ENCODE measurements at regions not wholly inside any gene's neighbourhood (a gene's known extent, or its start where the extent isn't known, plus 50 kb on each side); places are given as distances from the start of the nearest gene placed in this dataset.
"Not testable (repeated sequence)": the region's sequence is repeated elsewhere in the genome, so short reads cannot be mapped to it uniquely, and the experiment has no call there.

- Histone ChIP-seq H3K27ac (no peak overlapping the region), H3K27me3 (no peaks in the 10 kb centered on the region), H3K4me1 (ENCODE audit: control insufficient read depth in 1 of 2, insufficient read depth in 1 of 2, low read depth in 1 of 2, low read length in 1 of 2) (no peaks in the 10 kb centered on the region), H3K36me3 (no peaks in the 10 kb centered on the region), H3K9me3 (no peaks in the 10 kb centered on the region), H3K4me3 (ENCODE audit: low read depth in 1 of 2, low read length in 1 of 2) (no peak overlapping the region)
- TF ChIP-seq, protein P1, sequence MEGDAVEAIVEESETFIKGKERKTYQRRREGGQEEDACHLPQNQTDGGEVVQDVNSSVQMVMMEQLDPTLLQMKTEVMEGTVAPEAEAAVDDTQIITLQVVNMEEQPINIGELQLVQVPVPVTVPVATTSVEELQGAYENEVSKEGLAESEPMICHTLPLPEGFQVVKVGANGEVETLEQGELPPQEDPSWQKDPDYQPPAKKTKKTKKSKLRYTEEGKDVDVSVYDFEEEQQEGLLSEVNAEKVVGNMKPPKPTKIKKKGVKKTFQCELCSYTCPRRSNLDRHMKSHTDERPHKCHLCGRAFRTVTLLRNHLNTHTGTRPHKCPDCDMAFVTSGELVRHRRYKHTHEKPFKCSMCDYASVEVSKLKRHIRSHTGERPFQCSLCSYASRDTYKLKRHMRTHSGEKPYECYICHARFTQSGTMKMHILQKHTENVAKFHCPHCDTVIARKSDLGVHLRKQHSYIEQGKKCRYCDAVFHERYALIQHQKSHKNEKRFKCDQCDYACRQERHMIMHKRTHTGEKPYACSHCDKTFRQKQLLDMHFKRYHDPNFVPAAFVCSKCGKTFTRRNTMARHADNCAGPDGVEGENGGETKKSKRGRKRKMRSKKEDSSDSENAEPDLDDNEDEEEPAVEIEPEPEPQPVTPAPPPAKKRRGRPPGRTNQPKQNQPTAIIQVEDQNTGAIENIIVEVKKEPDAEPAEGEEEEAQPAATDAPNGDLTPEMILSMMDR (IDR thresholded peaks at IDR 0.05) = no peak
Observed at GRCh38 chr13:33659466-33659865, 158.5 kb upstream of the RFC3 start.

GRCh38 chr13:33659894-33660293 is 158.1 kb upstream of the RFC3 start:
- Histone ChIP-seq H3K36me3 (no peaks in the 10 kb centered on the region), H3K27me3 (no peaks in the 10 kb centered on the region), H3K4me3 (ENCODE audit: low read depth in 1 of 2, low read length in 1 of 2) (no peak overlapping the region), H3K4me1 (ENCODE audit: control insufficient read depth in 1 of 2, insufficient read depth in 1 of 2, low read depth in 1 of 2, low read length in 1 of 2) (no peaks in the 10 kb centered on the region), H3K27ac (no peak overlapping the region), H3K9me3 (no peaks in the 10 kb centered on the region)
- TF ChIP-seq, protein P1 (IDR thresholded peaks at IDR 0.05) = no peak

DNA sequence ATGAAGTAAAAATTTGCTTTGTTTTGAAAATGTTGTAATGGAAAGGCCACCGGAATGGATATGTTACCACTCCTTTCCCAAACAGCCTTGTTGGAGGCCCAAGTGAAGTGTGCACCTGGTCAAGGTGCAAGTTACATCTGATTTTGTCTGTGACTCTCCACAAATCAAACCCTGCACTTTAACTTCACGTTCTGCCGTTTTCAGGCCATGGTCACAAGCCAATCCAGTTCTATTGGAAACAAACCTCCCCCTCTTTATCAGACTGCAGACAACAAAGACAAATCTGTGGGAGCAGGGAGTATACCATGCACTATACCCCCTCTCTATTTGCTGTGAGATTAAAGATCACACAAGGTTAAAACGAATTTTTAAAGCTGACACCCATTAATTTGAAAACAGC is 155.6 kb upstream of the RFC3 start:
- H3K27ac ChIP-seq = no peak overlapping the region
- no peaks in the 10 kb centered on the region for H3K9me3 ChIP-seq
- no peaks in the 10 kb centered on the region for H3K4me1 ChIP-seq (ENCODE audit: control insufficient read depth in 1 of 2, insufficient read depth in 1 of 2, low read depth in 1 of 2, low read length in 1 of 2)

GRCh38 chr13:33665626-33666175 is 152.2 kb upstream of the RFC3 start:
- no peaks in the 10 kb centered on the region for H3K36me3 ChIP-seq
- H3K27ac ChIP-seq = no peak overlapping the region
- H3K4me1 ChIP-seq (ENCODE audit: control insufficient read depth in 1 of 2, insufficient read depth in 1 of 2, low read depth in 1 of 2, low read length in 1 of 2) = no peaks in the 10 kb centered on the region
- no peak overlapping the region for H3K4me3 ChIP-seq (ENCODE audit: low read depth in 1 of 2, low read length in 1 of 2)
- H3K9me3 ChIP-seq = no peaks in the 10 kb centered on the region
- TF ChIP-seq, protein P1 (IDR thresholded peaks at IDR 0.05) = no peak
- H3K27me3 ChIP-seq = no peaks in the 10 kb centered on the region

More for the DNA sequence above, 155.6 kb upstream of the RFC3 start:
- H3K36me3 ChIP-seq = no peaks in the 10 kb centered on the region
- H3K4me3 ChIP-seq (ENCODE audit: low read depth in 1 of 2, low read length in 1 of 2) = no peak overlapping the region
- H3K27me3 ChIP-seq = no peaks in the 10 kb centered on the region
- TF ChIP-seq, protein P1 (IDR thresholded peaks at IDR 0.05) = no peak

- TF ChIP-seq, protein P1 (IDR thresholded peaks at IDR 0.05) = no peak
- H3K4me3 ChIP-seq (ENCODE audit: low read depth in 1 of 2, low read length in 1 of 2) = no peak overlapping the region
- H3K27me3 ChIP-seq = no peaks in the 10 kb centered on the region
- no peaks in the 10 kb centered on the region for H3K4me1 ChIP-seq (ENCODE audit: control insufficient read depth in 1 of 2, insufficient read depth in 1 of 2, low read depth in 1 of 2, low read length in 1 of 2)
- no peaks in the 10 kb centered on the region for H3K36me3 ChIP-seq
- H3K27ac ChIP-seq = no peak overlapping the region
- H3K9me3 ChIP-seq = no peaks in the 10 kb centered on the region
Observed at GRCh38 chr13:33671560-33671959, 146.4 kb upstream of the RFC3 start.

GRCh38 chr13:33672022-33672421 is 145.9 kb upstream of the RFC3 start:
- H3K27me3 ChIP-seq; H3K9me3 ChIP-seq; H3K27ac ChIP-seq; H3K4me1 ChIP-seq (ENCODE audit: control insufficient read depth in 1 of 2, insufficient read depth in 1 of 2, low read depth in 1 of 2, low read length in 1 of 2); H3K36me3 ChIP-seq; H3K4me3 ChIP-seq (ENCODE audit: low read depth in 1 of 2, low read length in 1 of 2): not testable (repeated sequence)

All from neutrophil (primary cell).